Left hindlimb (tissue), 1 donor: ENCODE measurements at regions not wholly inside any gene's neighbourhood (a gene's known extent, or its start where the extent isn't known, plus 50 kb on each side); places are given as distances from the start of the nearest gene placed in this dataset.
"Not testable (repeated sequence)": the region's sequence is repeated elsewhere in the genome, so short reads cannot be mapped to it uniquely, and the experiment has no call there.

ENCODE experiments used
- DNase-seq: peaks from one replicate; pipeline ENCODE4 v3.0.0-alpha.2; 2018

DNA sequence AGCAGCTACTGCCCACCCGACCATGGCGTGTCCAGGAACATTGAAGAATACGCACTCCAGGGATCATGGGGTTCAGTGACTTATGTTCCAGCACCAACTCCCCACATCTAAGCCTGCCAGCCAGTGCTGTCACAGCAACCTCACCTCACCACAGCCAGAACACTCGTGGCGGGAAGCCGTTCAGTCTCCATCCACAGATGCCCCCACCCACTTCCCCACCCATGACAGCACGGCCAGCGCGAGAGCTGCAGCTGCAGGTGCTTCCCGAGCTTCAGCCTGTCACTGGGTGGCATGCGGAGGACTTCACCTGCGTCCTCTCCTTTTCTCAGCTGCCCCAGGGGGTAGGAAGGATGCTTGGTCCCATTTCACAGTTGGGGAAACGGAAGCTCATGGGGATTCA is 50.3 kb downstream of the RBFOX3 start:
- no peak for DNase-seq

DNA sequence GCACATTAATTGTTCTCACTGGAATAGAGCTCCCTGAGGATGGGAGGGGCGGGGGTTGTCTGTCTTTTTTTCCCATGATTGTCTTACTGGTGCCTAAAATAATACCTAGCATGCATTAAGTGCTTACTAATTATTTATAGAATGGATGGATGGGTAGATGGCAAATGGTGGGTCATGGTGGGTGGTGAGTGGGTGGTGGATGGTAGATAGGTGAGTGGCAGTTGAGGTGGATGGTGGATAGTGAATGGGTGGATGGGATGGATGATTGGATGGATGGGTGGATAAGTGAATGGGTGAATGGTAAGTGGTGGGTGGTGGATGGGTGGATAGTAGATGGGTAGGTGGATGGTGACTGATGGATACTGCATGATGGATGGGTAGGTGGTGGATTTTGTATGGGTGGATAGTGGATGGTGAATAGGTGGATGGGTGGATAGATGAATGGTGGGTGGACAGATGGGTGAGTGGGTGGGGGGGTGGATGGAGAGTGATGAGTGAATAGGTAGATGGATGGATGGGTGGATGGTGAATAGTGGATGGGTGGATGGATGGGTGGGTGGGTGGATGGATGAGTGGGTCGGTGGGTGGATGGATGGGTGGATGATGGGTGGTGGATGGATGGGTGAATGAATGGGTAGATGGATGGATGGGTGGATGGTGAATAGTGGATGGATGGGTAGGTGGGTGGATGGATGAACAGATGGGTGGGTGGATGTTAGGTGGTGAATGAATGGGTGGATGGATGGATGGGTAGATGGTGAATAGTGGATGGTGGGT is 51.6 kb downstream of the RBFOX3 start:
- no peak for DNase-seq

GRCh38 chr17:79558091-79558900 is 52.6 kb downstream of the RBFOX3 start:
- DNase-seq = peak; percentile 51

DNA sequence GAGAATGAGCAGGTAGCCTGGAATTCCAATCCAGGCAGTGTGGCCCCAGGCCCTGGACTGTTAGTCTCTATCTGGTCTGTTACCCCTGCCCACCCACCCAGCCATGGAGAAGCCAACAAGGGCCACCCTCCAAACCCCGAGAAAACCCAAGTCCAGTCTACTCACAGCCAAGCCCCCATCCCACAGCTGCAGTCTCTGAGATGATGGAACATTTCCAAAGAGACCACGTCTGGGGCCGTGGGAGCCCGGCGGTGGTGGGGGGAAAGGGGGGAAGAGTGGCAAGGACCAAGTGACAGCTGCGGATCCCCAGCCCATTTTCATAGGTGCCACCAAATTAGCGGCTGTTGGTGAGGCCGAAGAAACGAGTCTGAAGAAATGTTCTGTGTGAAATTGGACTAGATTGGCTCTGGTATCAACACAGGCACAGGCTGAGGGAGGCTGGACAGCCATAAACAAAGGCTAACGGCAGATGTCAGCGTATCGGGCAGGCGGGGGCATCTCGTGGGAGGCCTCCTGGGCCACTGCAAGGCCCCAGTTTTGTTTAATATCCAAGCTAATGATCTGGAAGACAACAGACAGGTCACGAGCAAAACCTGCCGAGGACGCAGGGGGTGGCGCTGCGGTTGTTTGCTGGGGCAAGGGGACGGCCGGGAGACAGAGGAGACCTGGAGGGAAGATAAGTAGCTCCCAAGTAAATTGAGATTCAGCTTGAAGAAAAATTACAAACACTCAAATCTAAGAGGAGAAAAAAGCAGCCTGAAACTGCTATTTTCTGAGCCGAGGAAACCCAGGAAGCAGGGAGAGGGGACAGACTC is 53.4 kb downstream of the RBFOX3 start:
- no peak for DNase-seq

GRCh38 chr17:79556271-79556670 is 54.6 kb downstream of the RBFOX3 start:
- no peak for DNase-seq

- no peak for DNase-seq
These were observed 55.3 kb downstream of the RBFOX3 start for GRCh38 chr17:79555543-79555942.

GRCh38 chr17:79554346-79554745 is 56.5 kb downstream of the RBFOX3 start:
- DNase-seq = not testable (repeated sequence)

DNA sequence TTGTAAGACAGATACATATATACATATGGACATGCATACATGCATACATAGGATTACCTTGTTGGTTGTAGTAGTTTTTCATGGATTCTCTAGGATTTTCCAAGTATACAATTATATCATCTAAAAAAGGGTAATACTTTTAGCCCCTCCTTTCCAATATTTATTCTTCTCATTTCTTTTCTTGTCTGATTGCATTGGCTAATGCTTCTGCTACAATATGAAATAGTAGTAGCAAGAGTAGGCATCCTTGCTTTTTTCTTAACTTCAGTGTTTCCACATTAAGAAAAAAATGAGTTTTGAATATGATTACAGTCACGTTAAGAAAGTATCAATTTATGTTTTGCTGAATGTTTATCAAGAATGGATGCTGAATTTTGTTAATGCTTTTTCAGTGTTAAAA is 58.0 kb downstream of the RBFOX3 start:
- no peak for DNase-seq

- no peak for DNase-seq
These were observed 58.4 kb downstream of the RBFOX3 start for GRCh38 chr17:79552405-79552804.

GRCh38 chr17:79549141-79549915 is 61.5 kb downstream of the RBFOX3 start:
- no peak for DNase-seq

GRCh38 chr17:79548116-79548515 is 62.7 kb downstream of the RBFOX3 start:
- DNase-seq = no peak

GRCh38 chr17:79547586-79547985 is 63.3 kb downstream of the RBFOX3 start:
- DNase-seq = no peak

DNA sequence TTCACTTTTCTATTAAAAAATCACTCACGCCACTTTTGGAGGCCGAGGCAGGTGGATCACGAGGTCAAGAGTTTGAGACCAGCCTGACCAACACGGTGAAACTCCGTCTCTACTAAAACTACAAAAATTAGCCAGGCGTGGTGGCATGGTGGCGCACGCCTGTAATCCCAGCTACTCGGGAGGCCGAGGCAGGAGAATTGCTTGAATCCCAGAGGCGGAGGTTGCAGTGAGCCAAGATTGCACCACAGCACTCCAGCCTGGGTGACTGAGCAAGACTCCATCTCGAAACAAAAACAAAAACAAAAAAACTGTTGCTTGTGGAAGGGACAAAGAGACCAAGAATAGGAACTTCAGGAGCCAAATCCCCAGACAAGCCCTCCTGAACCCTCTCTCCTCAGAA is 63.7 kb downstream of the RBFOX3 start:
- DNase-seq = not testable (repeated sequence)

GRCh38 chr17:79546386-79546785 is 64.5 kb downstream of the RBFOX3 start:
- DNase-seq = no peak

- no peak for DNase-seq
These were observed 65.4 kb downstream of the RBFOX3 start for GRCh38 chr17:79545251-79546005.

DNA sequence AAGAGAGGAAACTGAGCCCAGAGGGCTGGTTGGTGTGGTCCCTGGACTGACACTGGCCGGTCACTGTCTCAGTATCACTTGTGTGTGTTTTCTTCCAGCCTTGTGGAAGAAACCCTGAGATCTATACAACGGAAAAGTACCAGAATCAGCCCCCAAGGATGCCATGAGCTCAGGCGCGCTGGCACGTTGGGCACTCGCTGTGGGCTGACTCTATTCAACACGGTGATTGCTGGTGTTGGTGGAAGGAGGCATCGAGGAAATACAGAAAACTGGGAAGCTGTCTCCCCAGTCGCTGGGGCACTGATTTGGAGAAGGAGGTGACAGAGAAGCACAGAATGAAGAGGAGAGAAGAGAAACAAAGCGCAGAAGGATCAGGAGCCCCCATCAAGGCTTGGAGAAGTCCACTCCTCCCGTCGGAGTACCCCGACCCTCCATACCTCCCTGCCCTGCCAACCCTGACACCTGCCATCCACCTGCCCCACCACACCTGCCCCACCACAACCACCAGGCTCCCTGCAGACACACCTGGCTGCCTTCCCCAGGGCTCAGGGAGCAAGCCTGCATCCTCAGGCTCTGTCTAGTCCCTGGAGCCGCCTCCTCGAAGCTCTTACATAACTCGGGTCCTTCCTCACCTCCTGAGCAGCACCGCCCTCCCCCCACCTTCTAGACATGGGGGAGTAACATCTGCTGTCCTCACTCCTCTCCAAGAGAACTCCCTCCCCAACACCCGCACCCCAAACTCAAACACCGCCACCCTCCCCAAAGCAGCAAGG is 66.5 kb downstream of the RBFOX3 start:
- no peak for DNase-seq

- no peak for DNase-seq
These were observed 67.3 kb downstream of the RBFOX3 start for GRCh38 chr17:79543531-79543930.

GRCh38 chr17:79542718-79543117 is 68.1 kb downstream of the RBFOX3 start:
- DNase-seq = no peak

DNA sequence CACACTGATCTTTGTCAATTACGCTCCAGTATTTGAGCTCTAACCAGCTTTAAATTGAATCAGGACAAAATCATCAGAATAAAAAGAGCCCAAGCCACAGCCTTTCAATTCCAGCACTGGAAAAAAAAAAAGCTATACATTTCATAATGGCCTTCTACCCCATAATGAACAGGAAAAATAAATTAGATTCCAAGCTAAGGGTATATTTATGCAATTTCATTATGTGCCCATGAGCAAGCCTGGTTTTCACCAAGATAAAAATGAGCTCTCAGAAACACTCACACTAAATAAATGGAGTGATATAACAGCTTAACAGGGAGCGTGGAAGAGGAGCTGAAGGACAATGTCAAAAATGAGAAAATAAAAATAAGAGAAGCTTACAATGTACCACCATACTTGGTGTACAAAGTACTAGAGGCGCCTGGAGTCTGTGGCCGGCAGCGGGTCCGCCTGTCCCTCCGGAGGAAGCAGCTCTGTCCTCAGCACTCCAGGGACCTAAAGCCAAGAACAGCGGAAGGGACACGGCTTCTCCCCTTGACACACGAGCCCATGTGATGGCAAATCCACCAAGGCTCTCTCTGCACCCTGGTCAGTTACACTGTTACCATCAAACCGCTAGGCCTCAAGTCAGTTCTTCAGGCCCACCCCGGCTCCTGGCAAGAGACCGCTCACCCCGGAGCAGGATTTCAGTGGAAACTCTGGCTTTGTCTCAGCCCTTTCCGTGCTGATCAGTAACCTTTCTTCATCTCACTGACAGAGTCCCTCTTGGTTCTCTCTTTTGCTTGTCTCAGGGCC is 69.6 kb downstream of the RBFOX3 start:
- DNase-seq = no peak
